ENCODE measurements at regions not wholly inside any gene's neighbourhood (a gene's known extent, or its start where the extent isn't known, plus 50 kb on each side); places are given as distances from the start of the nearest gene placed in this dataset.

GRCh38 chr11:23138761-23139160 lies 278.5 kb upstream of the CCDC179 start:
- Histone ChIP-seq H3K9me3 (peaks cover 2% of the 10 kb centered on the region), H3K36me3 (no peaks in the 10 kb centered on the region), H3K27ac (no peak overlapping the region), H3K27me3 (no peaks in the 10 kb centered on the region), H3K4me3 (no peak overlapping the region), H3K4me1 (no peaks in the 10 kb centered on the region)
- TF ChIP-seq POLR2AphosphoS5 (IDR thresholded peaks at IDR 0.05) (no peak), EP300 (IDR thresholded peaks at IDR 0.05) (no peak), POLR2A (IDR thresholded peaks at IDR 0.05) (no peak), CTCF (IDR thresholded peaks at IDR 0.05) (no peak)
- DNase-seq (ENCODE audit: low spot score in 2 of 2), result no peak
- 57% methylated on average over 1 of the region's 1 CpG for WGBS

- WGBS, result 82% methylated on average over 2 of the region's 2 CpGs
- DNase-seq (ENCODE audit: low spot score in 2 of 2), result no peak
- Histone ChIP-seq H3K4me3 (no peak overlapping the region), H3K9me3 (no peaks in the 10 kb centered on the region), H3K36me3 (no peaks in the 10 kb centered on the region), H3K27me3 (no peaks in the 10 kb centered on the region), H3K27ac (no peak overlapping the region), H3K4me1 (no peaks in the 10 kb centered on the region)
- TF ChIP-seq CTCF (IDR thresholded peaks at IDR 0.05) (no peak), POLR2AphosphoS5 (IDR thresholded peaks at IDR 0.05) (no peak), EP300 (IDR thresholded peaks at IDR 0.05) (no peak)
Measured at GRCh38 chr11:23143022-23143421, 282.7 kb upstream of the CCDC179 start.

- no peaks in the 10 kb centered on the region for H3K9me3 ChIP-seq
- no peaks in the 10 kb centered on the region for H3K4me1 ChIP-seq
- TF ChIP-seq CTCF (IDR thresholded peaks at IDR 0.05), result no peak
- no peak for TF ChIP-seq EP300 (IDR thresholded peaks at IDR 0.05)
- no peak for TF ChIP-seq POLR2AphosphoS5 (IDR thresholded peaks at IDR 0.05)
- no peak for TF ChIP-seq POLR2A (IDR thresholded peaks at IDR 0.05)
- 73% methylated on average over 2 of the region's 2 CpGs for WGBS
- no peak for DNase-seq (ENCODE audit: low spot score in 2 of 2)
- H3K4me3 ChIP-seq, result no peak overlapping the region
- H3K27ac ChIP-seq, result no peak overlapping the region
- H3K36me3 ChIP-seq, result no peaks in the 10 kb centered on the region
- H3K27me3 ChIP-seq, result no peaks in the 10 kb centered on the region
Measured at GRCh38 chr11:23151819-23152218, 291.5 kb upstream of the CCDC179 start.

GRCh38 chr11:23155503-23155902 lies 295.2 kb upstream of the CCDC179 start:
- H3K4me3 ChIP-seq, result no peak overlapping the region
- no peak overlapping the region for H3K27ac ChIP-seq
- no peaks in the 10 kb centered on the region for H3K4me1 ChIP-seq
- 87% methylated on average over 1 of the region's 1 CpG for WGBS
- H3K36me3 ChIP-seq, result no peaks in the 10 kb centered on the region
- no peak for TF ChIP-seq EP300 (IDR thresholded peaks at IDR 0.05)
- TF ChIP-seq CTCF (IDR thresholded peaks at IDR 0.05), result no peak
- no peak for TF ChIP-seq POLR2AphosphoS5 (IDR thresholded peaks at IDR 0.05)
- no peak for DNase-seq (ENCODE audit: low spot score in 2 of 2)
- H3K27me3 ChIP-seq, result no peaks in the 10 kb centered on the region
- no peaks in the 10 kb centered on the region for H3K9me3 ChIP-seq

GRCh38 chr11:23164022-23164421 lies 303.7 kb upstream of the CCDC179 start:
- H3K4me3 ChIP-seq, result no peak overlapping the region
- TF ChIP-seq POLR2AphosphoS5 (IDR thresholded peaks at IDR 0.05) (no peak), CTCF (IDR thresholded peaks at IDR 0.05) (no peak)
- no peaks in the 10 kb centered on the region for H3K9me3 ChIP-seq
- H3K4me1 ChIP-seq, result no peaks in the 10 kb centered on the region
- WGBS, result 93% methylated on average over 1 of the region's 1 CpG
- no peak for DNase-seq (ENCODE audit: low spot score in 2 of 2)
- no peak overlapping the region for H3K27ac ChIP-seq
- H3K27me3 ChIP-seq, result no peaks in the 10 kb centered on the region
- no peaks in the 10 kb centered on the region for H3K36me3 ChIP-seq

Data from suprapubic skin (tissue), 4 donors.